OCI-LY7 (cell line): ENCODE measurements at regions not wholly inside any gene's neighbourhood (a gene's known extent, or its start where the extent isn't known, plus 50 kb on each side); places are given as distances from the start of the nearest gene placed in this dataset.

Experiments used
- BruUV-seq: library from RNA; stranded (reverse); fragments of 400-500 nt; replicated peaks from 2 replicates; lab custom pipeline; 2021; lab: Mats Ljungman, UMichigan
- CTCF ChIA-PET: fragments of 300-600 bp; sonication (Branson Sonifier 250); formaldehyde crosslinking; loops from one replicate; lab custom pipeline; 2022; ENCODE audit warnings: antibody characterized with exemption; ENCODE audit not compliant: unreplicated experiment; lab: Charles Lee
- POLR2A ChIA-PET: fragments of 300-600 bp; sonication (Branson Sonifier 250); formaldehyde crosslinking; loops from one replicate; lab custom pipeline; 2022; ENCODE audit warnings: antibody characterized with exemption; lab: Charles Lee
- DNase-seq: peaks from one replicate; pipeline ENCODE4 v3.0.0-alpha.2; 2015; ENCODE audit warnings: low spot score
- H2AFZ ChIP-seq: fragments of 200-600 bp; sonication (generic), shearing (Covaris generic); 2 replicates; pipeline ENCODE4 v1.6.1; 2014; ENCODE audit warnings: mild to moderate bottlenecking, antibody characterized with exemption, low read length, moderate library complexity
- H3K27ac ChIP-seq: fragments of 200-600 bp; sonication (generic); 2 replicates; pipeline ENCODE4 v1.5.1; 2014; ENCODE audit warnings: mixed run types, low read depth, mild to moderate bottlenecking, moderate library complexity, low read length, inconsistent platforms; ENCODE audit not compliant: poor library complexity, severe bottlenecking
- H3K36me3 ChIP-seq: fragments of 200-600 bp; sonication (generic); 2 replicates; pipeline ENCODE4 v1.6.1; 2014; ENCODE audit warnings: mild to moderate bottlenecking, antibody characterized with exemption, low read length, moderate library complexity, mixed read lengths; ENCODE audit not compliant: insufficient read depth
- H3K4me1 ChIP-seq: fragments of 200-600 bp; sonication (generic); 2 replicates; pipeline ENCODE4 v1.5.1; 2014; ENCODE audit warnings: mild to moderate bottlenecking, low read length; ENCODE audit not compliant: insufficient read depth, poor library complexity, severe bottlenecking
- H3K4me2 ChIP-seq: fragments of 200-600 bp; sonication (generic); 2 replicates; pipeline ENCODE4 v1.6.1; 2014; ENCODE audit warnings: mild to moderate bottlenecking, low read length
- H3K4me3 ChIP-seq: fragments of 200-600 bp; sonication (generic); 2 replicates; pipeline ENCODE4 v1.5.1; 2014; ENCODE audit warnings: mild to moderate bottlenecking, low read depth, low read length; ENCODE audit not compliant: poor library complexity, severe bottlenecking
- H3K79me2 ChIP-seq: fragments of 200-600 bp; sonication (generic); 2 replicates; pipeline ENCODE4 v1.6.1; 2016; ENCODE audit warnings: low read depth, mild to moderate bottlenecking, low read length, moderate library complexity, mixed read lengths; ENCODE audit not compliant: insufficient read depth
- H3K9me2 ChIP-seq: fragments of 200-600 bp; sonication (generic); 2 replicates; pipeline ENCODE4 v1.6.1; 2016; ENCODE audit warnings: mild to moderate bottlenecking, low read length, mixed read lengths; ENCODE audit not compliant: insufficient read depth
- H3K9me3 ChIP-seq: fragments of 200-600 bp; sonication (generic); 2 replicates; pipeline ENCODE4 v1.6.1; 2014; ENCODE audit warnings: mild to moderate bottlenecking, mixed run types, low read length, mixed read lengths
- H4K20me1 ChIP-seq: fragments of 200-600 bp; sonication (generic); 2 replicates; pipeline ENCODE4 v1.6.1; 2014; ENCODE audit warnings: mild to moderate bottlenecking, antibody characterized with exemption, low read length, moderate library complexity, mixed read lengths; ENCODE audit not compliant: insufficient read depth
- EZH2phosphoT487 ChIP-seq: fragments of 200-600 bp; sonication (generic); IDR thresholded peaks from 2 replicates; pipeline ENCODE4 v1.6.1; 2018; ENCODE audit warnings: low read depth, borderline replicate concordance, mild to moderate bottlenecking, mixed run types, antibody characterized with exemption, low read length, moderate library complexity, mixed read lengths
- intact Hi-C: fragments of 100-400 bp; cut with micrococcal nuclease; formaldehyde crosslinking; loops from one replicate; pipeline ENCODE4 v1.10.0; 2022; ENCODE audit not compliant: unreplicated experiment
- TF ChIP-seq, protein P1 (sequence below): fragments of 200-600 bp; sonication (generic); conservative IDR thresholded peaks from 2 replicates; pipeline ENCODE4 v1.5.1; 2014; ENCODE audit warnings: mild to moderate bottlenecking, antibody characterized with exemption, low read length, moderate library complexity, mixed read lengths

DNA sequence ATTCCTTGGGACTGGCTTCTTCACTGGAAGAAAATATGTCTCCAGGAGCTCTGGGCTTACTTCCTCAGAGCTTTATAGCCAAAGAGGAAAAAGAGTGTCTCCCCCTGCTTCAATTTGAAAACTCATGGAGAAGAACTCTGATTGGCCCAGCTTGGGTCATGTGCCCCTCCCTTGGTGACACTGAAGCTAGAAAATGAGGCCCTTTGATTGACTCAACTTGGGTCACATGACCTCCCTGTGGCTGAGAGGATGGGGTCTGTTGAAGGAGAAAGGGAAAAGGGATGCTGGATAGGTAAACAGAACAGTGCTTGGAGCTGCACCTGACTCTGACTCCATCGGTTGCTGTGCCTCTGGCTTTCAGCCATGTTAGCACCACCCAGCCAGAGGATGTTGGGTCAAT, 70.6 kb upstream of the KSR1 start:
- Histone ChIP-seq H3K4me3 (no peak overlapping the region), H3K36me3 (no peaks in the 10 kb centered on the region), H2AFZ (no peak overlapping the region), H3K79me2 (no peaks in the 10 kb centered on the region), H3K4me2 (no peak overlapping the region), H3K4me1 (no peaks in the 10 kb centered on the region), H4K20me1 (no peaks in the 10 kb centered on the region), H3K9me3 (no peaks in the 10 kb centered on the region), H3K27ac (no peak overlapping the region), H3K9me2 (no peaks in the 10 kb centered on the region)
- ChIA-PET POLR2A (no interaction called here), CTCF (no interaction called here)
- DNase-seq = no peak
- BruUV-seq = no TSS peak
- TF ChIP-seq, protein P1, sequence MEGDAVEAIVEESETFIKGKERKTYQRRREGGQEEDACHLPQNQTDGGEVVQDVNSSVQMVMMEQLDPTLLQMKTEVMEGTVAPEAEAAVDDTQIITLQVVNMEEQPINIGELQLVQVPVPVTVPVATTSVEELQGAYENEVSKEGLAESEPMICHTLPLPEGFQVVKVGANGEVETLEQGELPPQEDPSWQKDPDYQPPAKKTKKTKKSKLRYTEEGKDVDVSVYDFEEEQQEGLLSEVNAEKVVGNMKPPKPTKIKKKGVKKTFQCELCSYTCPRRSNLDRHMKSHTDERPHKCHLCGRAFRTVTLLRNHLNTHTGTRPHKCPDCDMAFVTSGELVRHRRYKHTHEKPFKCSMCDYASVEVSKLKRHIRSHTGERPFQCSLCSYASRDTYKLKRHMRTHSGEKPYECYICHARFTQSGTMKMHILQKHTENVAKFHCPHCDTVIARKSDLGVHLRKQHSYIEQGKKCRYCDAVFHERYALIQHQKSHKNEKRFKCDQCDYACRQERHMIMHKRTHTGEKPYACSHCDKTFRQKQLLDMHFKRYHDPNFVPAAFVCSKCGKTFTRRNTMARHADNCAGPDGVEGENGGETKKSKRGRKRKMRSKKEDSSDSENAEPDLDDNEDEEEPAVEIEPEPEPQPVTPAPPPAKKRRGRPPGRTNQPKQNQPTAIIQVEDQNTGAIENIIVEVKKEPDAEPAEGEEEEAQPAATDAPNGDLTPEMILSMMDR = no peak
- TF ChIP-seq EZH2phosphoT487 = no peak
- intact Hi-C loops = no loop called here

DNA sequence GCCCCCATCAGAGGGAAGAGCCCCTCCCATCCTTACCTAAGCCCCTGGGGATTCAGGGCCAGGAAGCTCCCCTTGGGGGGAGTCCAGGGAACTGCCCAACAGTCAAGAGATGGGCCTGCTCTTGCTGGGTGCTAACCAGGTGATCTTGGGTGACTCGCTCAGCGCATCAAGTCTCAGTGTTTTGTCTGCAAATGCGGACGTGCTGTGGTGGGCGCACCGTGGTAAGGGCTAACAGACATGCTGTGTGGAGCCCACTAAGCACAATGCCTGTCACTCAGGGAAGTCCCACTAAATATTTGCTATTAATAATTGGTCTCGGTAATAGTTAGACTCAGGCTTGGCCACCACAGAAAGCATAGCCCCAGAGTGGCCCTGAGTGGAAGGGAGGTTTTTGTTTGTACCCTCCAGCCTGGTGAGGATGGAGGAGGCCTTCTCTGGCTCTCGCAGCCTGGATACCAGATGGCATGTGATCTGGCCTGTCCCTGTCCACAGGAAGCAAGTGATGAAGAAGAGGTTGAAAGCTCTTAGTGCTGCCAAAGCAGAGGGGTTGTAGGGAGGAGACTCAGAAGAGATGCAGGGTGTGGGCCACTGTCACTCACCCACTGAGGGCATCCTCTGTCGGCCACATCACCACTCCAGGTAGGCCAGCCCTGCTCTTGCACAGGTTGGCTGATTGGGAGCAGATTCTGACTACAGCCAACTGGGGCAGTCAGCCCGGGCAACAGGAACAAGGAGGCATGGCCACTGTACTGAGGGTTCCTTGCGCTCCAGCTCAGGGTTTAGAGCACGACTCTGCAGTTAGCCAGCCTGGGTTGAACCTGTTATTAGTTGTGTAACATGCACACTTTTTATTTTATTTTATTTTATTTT, 69.8 kb upstream of the KSR1 start:
- intact Hi-C loops = no loop called here
- ChIA-PET POLR2A (no interaction called here), CTCF (no interaction called here)
- no TSS peak for BruUV-seq
- Histone ChIP-seq H4K20me1 (no peaks in the 10 kb centered on the region), H3K27ac (no peak overlapping the region), H3K9me3 (no peaks in the 10 kb centered on the region), H3K9me2 (no peaks in the 10 kb centered on the region), H3K4me2 (no peak overlapping the region), H3K36me3 (no peaks in the 10 kb centered on the region), H2AFZ (no peak overlapping the region), H3K4me1 (no peaks in the 10 kb centered on the region), H3K4me3 (no peak overlapping the region), H3K79me2 (no peaks in the 10 kb centered on the region)
- TF ChIP-seq, protein P1 = no peak
- TF ChIP-seq EZH2phosphoT487 = no peak
- no peak for DNase-seq

DNA sequence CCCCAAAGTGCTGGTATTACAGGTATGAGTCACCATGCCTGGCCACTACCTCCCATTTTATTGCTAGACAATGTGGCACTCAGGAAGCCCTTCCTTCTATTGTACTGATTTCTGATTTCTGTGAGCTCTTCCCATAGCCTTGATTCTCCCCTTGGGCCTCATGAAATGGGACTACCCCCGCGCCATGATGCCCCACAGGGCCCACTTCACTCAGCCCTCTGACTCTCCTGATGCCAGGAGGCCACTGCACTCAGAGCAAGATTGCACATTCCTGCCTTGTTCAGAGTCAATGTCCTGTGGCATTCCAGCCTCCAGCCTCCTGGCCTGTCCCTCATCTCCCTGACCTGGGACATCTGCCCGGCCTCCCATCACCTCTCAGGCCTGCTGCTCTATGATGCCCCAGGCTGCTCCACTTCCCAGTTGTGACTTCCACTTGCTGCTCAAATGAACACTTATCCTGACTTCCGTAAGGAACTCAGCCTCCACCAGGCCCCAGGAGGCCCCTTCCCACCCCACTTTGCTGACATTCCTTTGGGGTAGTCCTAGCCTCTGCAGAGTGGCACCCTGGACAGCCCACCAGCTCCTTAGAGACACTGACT, 66.6 kb upstream of the KSR1 start:
- ChIA-PET POLR2A (no interaction called here), CTCF (no interaction called here)
- intact Hi-C loops = no loop called here
- BruUV-seq = no TSS peak
- no peaks in the 10 kb centered on the region for H3K9me3 ChIP-seq
- H2AFZ ChIP-seq = no peak overlapping the region
- DNase-seq = no peak
- no peaks in the 10 kb centered on the region for H3K79me2 ChIP-seq
- no peak overlapping the region for H3K4me2 ChIP-seq
- no peaks in the 10 kb centered on the region for H3K9me2 ChIP-seq
- no peaks in the 10 kb centered on the region for H3K4me1 ChIP-seq
- no peak overlapping the region for H3K27ac ChIP-seq
- TF ChIP-seq, protein P1 = no peak
- no peak for TF ChIP-seq EZH2phosphoT487
- no peaks in the 10 kb centered on the region for H4K20me1 ChIP-seq
- H3K4me3 ChIP-seq = no peak overlapping the region
- no peaks in the 10 kb centered on the region for H3K36me3 ChIP-seq
